ENCODE measurements at regions not wholly inside any gene's neighbourhood (a gene's known extent, or its start where the extent isn't known, plus 50 kb on each side); places are given as distances from the start of the nearest gene placed in this dataset.

GRCh38 chr19:31089681-31090080, 259.6 kb downstream of the TSHZ3 start (continued):
- TF ChIP-seq, protein P1, sequence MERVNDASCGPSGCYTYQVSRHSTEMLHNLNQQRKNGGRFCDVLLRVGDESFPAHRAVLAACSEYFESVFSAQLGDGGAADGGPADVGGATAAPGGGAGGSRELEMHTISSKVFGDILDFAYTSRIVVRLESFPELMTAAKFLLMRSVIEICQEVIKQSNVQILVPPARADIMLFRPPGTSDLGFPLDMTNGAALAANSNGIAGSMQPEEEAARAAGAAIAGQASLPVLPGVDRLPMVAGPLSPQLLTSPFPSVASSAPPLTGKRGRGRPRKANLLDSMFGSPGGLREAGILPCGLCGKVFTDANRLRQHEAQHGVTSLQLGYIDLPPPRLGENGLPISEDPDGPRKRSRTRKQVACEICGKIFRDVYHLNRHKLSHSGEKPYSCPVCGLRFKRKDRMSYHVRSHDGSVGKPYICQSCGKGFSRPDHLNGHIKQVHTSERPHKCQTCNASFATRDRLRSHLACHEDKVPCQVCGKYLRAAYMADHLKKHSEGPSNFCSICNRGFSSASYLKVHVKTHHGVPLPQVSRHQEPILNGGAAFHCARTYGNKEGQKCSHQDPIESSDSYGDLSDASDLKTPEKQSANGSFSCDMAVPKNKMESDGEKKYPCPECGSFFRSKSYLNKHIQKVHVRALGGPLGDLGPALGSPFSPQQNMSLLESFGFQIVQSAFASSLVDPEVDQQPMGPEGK (CRISPR knock-in tag; IDR thresholded peaks at IDR 0.05; ENCODE audit: borderline replicate concordance) = no peak
- TF ChIP-seq, protein P2, sequence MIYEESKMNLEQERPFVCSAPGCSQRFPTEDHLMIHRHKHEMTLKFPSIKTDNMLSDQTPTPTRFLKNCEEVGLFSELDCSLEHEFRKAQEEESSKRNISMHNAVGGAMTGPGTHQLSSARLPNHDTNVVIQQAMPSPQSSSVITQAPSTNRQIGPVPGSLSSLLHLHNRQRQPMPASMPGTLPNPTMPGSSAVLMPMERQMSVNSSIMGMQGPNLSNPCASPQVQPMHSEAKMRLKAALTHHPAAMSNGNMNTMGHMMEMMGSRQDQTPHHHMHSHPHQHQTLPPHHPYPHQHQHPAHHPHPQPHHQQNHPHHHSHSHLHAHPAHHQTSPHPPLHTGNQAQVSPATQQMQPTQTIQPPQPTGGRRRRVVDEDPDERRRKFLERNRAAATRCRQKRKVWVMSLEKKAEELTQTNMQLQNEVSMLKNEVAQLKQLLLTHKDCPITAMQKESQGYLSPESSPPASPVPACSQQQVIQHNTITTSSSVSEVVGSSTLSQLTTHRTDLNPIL (CRISPR knock-in tag; IDR thresholded peaks at IDR 0.05; ENCODE audit: low read depth) = no peak
- TF ChIP-seq GLIS3 (CRISPR knock-in tag; IDR thresholded peaks at IDR 0.05) (no peak), ZFP3 (CRISPR knock-in tag; IDR thresholded peaks at IDR 0.05) (no peak), OSR1 (CRISPR knock-in tag; IDR thresholded peaks at IDR 0.05) (no peak), PPARA (CRISPR knock-in tag; IDR thresholded peaks at IDR 0.05; ENCODE audit: borderline replicate concordance) (no peak), SNAI2 (CRISPR knock-in tag; IDR thresholded peaks at IDR 0.05) (no peak)

DNA sequence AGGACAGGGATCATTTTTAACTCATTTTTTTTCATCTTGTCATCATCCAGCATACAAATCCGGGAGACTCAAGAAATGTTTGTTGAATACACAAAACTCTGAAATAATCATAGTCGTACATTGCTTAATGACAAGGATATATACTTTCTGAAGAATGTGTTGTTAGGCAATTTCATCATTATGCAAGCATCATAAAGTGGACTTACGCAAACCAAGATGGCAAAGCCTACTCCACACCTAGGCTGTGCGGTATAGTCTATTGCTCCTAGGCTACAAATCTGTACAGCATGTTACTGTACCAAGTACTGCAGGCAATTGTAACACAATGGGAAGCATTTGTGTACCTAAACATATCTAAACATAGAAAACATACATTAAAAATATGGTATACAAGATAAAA, 264.1 kb downstream of the TSHZ3 start:
- TF ChIP-seq ZNF70 (CRISPR knock-in tag; IDR thresholded peaks at IDR 0.05) (no peak), ESRRG (CRISPR knock-in tag; IDR thresholded peaks at IDR 0.05) (no peak), ZNF8 (CRISPR knock-in tag; IDR thresholded peaks at IDR 0.05) (no peak), BACH2 (CRISPR knock-in tag; IDR thresholded peaks at IDR 0.05; ENCODE audit: borderline replicate concordance) (no peak), ZFP3 (CRISPR knock-in tag; IDR thresholded peaks at IDR 0.05) (no peak), TOX (CRISPR knock-in tag; IDR thresholded peaks at IDR 0.05; ENCODE audit: borderline replicate concordance) (no peak), ZC3H10 (CRISPR knock-in tag; IDR thresholded peaks at IDR 0.05) (no peak), CSDC2 (CRISPR knock-in tag; IDR thresholded peaks at IDR 0.05) (no peak), ZFP30 (CRISPR knock-in tag; IDR thresholded peaks at IDR 0.05) (no peak)
- TF ChIP-seq, protein P3, sequence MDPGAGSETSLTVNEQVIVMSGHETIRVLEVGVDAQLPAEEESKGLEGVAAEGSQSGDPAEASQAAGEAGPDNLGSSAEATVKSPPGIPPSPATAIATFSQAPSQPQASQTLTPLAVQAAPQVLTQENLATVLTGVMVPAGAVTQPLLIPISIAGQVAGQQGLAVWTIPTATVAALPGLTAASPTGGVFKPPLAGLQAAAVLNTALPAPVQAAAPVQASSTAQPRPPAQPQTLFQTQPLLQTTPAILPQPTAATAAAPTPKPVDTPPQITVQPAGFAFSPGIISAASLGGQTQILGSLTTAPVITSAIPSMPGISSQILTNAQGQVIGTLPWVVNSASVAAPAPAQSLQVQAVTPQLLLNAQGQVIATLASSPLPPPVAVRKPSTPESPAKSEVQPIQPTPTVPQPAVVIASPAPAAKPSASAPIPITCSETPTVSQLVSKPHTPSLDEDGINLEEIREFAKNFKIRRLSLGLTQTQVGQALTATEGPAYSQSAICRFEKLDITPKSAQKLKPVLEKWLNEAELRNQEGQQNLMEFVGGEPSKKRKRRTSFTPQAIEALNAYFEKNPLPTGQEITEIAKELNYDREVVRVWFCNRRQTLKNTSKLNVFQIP (CRISPR knock-in tag; IDR thresholded peaks at IDR 0.05; ENCODE audit: borderline replicate concordance, low read depth) = no peak
- ATAC-seq = no peak

GRCh38 chr19:31083105-31083504, 266.1 kb downstream of the TSHZ3 start:
- TF ChIP-seq ZFP30 (CRISPR knock-in tag; IDR thresholded peaks at IDR 0.05) = no peak
- TF ChIP-seq ARNTL (CRISPR knock-in tag; IDR thresholded peaks at IDR 0.05; ENCODE audit: borderline replicate concordance, low read depth) = no peak
- TF ChIP-seq RARB (CRISPR knock-in tag; IDR thresholded peaks at IDR 0.05) = no peak
- TF ChIP-seq, protein P2 (CRISPR knock-in tag; IDR thresholded peaks at IDR 0.05; ENCODE audit: low read depth) = no peak
- no peak for TF ChIP-seq ZNF565 (CRISPR knock-in tag; conservative IDR thresholded peaks at IDR 0.05; ENCODE audit: low read depth)
- no peak for TF ChIP-seq TCF4 (CRISPR knock-in tag; IDR thresholded peaks at IDR 0.05; ENCODE audit: borderline replicate concordance)
- no peak for TF ChIP-seq ZNF70 (CRISPR knock-in tag; IDR thresholded peaks at IDR 0.05)
- TF ChIP-seq ZC3H10 (CRISPR knock-in tag; IDR thresholded peaks at IDR 0.05) = no peak
- no peak for TF ChIP-seq ZNF8 (CRISPR knock-in tag; IDR thresholded peaks at IDR 0.05)
- TF ChIP-seq CSDC2 (CRISPR knock-in tag; IDR thresholded peaks at IDR 0.05) = no peak
- TF ChIP-seq, protein P4, sequence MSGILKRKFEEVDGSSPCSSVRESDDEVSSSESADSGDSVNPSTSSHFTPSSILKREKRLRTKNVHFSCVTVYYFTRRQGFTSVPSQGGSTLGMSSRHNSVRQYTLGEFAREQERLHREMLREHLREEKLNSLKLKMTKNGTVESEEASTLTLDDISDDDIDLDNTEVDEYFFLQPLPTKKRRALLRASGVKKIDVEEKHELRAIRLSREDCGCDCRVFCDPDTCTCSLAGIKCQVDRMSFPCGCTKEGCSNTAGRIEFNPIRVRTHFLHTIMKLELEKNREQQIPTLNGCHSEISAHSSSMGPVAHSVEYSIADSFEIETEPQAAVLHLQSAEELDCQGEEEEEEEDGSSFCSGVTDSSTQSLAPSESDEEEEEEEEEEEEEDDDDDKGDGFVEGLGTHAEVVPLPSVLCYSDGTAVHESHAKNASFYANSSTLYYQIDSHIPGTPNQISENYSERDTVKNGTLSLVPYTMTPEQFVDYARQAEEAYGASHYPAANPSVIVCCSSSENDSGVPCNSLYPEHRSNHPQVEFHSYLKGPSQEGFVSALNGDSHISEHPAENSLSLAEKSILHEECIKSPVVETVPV (CRISPR knock-in tag; IDR thresholded peaks at IDR 0.05) = no peak
- TF ChIP-seq, protein P3 (CRISPR knock-in tag; IDR thresholded peaks at IDR 0.05; ENCODE audit: borderline replicate concordance, low read depth) = no peak
- TF ChIP-seq ESRRG (CRISPR knock-in tag; IDR thresholded peaks at IDR 0.05) = no peak
- TF ChIP-seq TSHZ2 (CRISPR knock-in tag; IDR thresholded peaks at IDR 0.05) = no peak
- TF ChIP-seq SNAI2 (CRISPR knock-in tag; IDR thresholded peaks at IDR 0.05) = no peak
- no peak for TF ChIP-seq ISL1 (CRISPR knock-in tag; IDR thresholded peaks at IDR 0.05)
- no peak for TF ChIP-seq ZFP3 (CRISPR knock-in tag; IDR thresholded peaks at IDR 0.05)
- no peak for TF ChIP-seq OSR1 (CRISPR knock-in tag; IDR thresholded peaks at IDR 0.05)
- no peak for ATAC-seq

Data from SK-N-SH treated with all-trans-retinoic acid at 6 μM for 48 hours (cell line).